Osteocyte (in vitro differentiated cells): ENCODE measurements at regions not wholly inside any gene's neighbourhood (a gene's known extent, or its start where the extent isn't known, plus 50 kb on each side); places are given as distances from the start of the nearest gene placed in this dataset.
A peak's percentile ranks its signal among the peaks of the same experiment; 100 is the strongest.

Experiments used
- DNase-seq: peaks from one replicate; pipeline ENCODE4 v3.0.0; 2021; ENCODE audit warnings: mixed read lengths; ENCODE audit not compliant: unreplicated experiment; ENCODE audit errors: extremely low spot score
- H3K27ac Mint-ChIP-seq: one replicate; pipeline ENCODE4 v1.8.0; 2021; ENCODE audit warnings: mild to moderate bottlenecking, mixed read lengths; ENCODE audit not compliant: unreplicated experiment
- H3K27me3 Mint-ChIP-seq: one replicate; pipeline ENCODE4 v1.8.0; 2021; ENCODE audit warnings: mixed read lengths; ENCODE audit not compliant: unreplicated experiment
- H3K36me3 Mint-ChIP-seq: one replicate; pipeline ENCODE4 v1.8.0; 2021; ENCODE audit warnings: mixed read lengths; ENCODE audit not compliant: unreplicated experiment
- H3K4me1 Mint-ChIP-seq: one replicate; pipeline ENCODE4 v1.8.0; 2021; ENCODE audit warnings: mixed read lengths; ENCODE audit not compliant: unreplicated experiment
- H3K4me3 Mint-ChIP-seq: one replicate; pipeline ENCODE4 v1.8.0; 2021; ENCODE audit warnings: mild to moderate bottlenecking, moderate library complexity, mixed read lengths; ENCODE audit not compliant: unreplicated experiment
- H3K9me3 Mint-ChIP-seq: one replicate; pipeline ENCODE4 v1.8.0; 2021; ENCODE audit warnings: mixed read lengths; ENCODE audit not compliant: unreplicated experiment
- CTCF ChIP-seq: fragments of 200-600 bp; sonication (generic); IDR thresholded peaks from 2 replicates; pipeline ENCODE4 v1.5.0; 2021; ENCODE audit warnings: antibody characterized with exemption, mild to moderate bottlenecking, moderate library complexity

DNA sequence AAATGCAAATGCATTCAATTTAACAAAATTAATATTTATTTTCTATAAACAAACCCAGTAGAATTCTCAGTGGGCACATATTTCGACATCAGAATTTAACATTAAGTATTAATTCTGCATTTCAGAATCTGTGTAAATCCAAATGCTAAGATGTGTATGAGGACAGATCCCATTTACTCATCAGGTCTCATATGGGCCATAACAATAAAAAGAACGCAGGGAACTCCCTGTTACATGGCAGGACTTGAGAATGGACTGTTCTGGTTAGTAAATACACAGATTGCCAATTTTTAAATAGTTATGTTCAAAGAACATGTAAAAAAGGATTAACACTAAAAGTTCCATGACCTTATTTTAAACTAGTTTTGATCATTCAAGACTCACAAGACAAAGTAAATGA lies 104.0 kb downstream of the SLC30A10 start:
- no peak for TF ChIP-seq CTCF
- no peak for DNase-seq
- Mint-ChIP-seq H3K27ac (no peak overlapping the region), H3K36me3 (no peaks in the 10 kb centered on the region), H3K4me3 (no peak overlapping the region), H3K9me3 (no peaks in the 10 kb centered on the region), H3K27me3 (peaks cover 31% of the 10 kb centered on the region), H3K4me1 (no peaks in the 10 kb centered on the region)

DNA sequence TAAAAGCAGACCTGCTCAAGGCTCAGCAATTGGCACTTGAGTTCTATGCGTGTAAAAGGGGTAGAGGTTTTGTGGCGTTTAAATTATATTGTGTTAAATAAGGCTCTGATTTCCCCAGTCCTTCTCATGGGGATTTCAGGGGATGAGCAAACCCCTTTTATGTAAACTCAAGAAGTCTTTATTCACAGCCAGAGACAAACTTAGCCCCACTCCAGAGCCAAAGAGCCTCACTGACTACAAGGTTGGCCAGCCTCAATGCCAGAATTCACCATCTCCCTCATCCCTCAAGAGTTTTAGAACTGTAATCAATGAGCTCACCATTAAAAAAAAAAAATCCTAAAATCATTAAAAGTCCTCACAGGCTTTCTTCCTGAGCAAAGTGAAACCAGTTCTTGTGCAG lies 107.8 kb downstream of the SLC30A10 start:
- H3K9me3 Mint-ChIP-seq, result no peaks in the 10 kb centered on the region
- no peaks in the 10 kb centered on the region for H3K4me1 Mint-ChIP-seq
- H3K27ac Mint-ChIP-seq, result no peak overlapping the region
- TF ChIP-seq CTCF, result no peak
- H3K4me3 Mint-ChIP-seq, result no peak overlapping the region
- DNase-seq, result no peak
- H3K27me3 Mint-ChIP-seq, result peaks cover 31% of the 10 kb centered on the region
- H3K36me3 Mint-ChIP-seq, result no peaks in the 10 kb centered on the region

DNA sequence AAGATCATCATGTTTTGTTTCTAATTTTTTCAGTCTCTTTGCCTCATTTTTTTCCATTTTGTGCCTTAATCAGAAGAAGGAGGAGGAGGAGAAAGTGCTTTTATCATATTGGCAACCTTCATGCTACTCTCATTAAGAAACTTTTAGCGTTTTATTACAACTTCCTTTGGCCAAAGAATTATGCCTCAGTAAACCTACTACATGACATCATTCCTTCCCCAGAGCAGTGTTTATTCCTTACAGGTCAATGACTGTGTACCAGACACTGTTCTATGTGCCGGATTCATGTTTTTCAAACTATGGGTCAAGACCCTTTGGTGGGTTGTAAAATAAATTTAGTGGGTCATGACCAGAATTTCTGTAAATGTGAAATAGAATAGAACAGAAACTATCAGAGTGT lies 110.4 kb downstream of the SLC30A10 start:
- Mint-ChIP-seq H3K27me3 (peaks cover 47% of the 10 kb centered on the region), H3K4me3 (no peak overlapping the region)

DNA sequence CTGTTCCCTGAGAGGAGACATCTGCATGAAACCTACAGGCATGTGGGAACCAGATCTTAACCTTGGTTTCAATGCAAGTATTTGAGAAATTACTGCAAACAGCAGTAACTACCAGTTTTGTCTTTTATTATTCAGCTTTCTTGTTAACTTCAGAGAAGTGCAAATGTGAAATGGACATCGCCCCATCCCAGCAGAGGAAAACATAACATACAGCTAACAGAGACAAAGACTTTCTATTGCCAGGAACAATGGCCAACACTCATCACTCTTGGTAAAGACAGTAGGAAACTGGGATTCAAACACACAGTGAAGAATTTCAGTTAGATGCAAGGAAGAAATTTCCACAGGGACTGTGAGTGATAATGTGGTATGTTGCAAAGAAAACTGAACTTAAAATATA lies 115.1 kb downstream of the SLC30A10 start:
- DNase-seq, result no peak
- no peaks in the 10 kb centered on the region for H3K9me3 Mint-ChIP-seq
- H3K4me3 Mint-ChIP-seq, result no peak overlapping the region
- no peaks in the 10 kb centered on the region for H3K4me1 Mint-ChIP-seq
- TF ChIP-seq CTCF, result no peak
- no peak overlapping the region for H3K27ac Mint-ChIP-seq
- peaks cover 56% of the 10 kb centered on the region for H3K27me3 Mint-ChIP-seq
- no peaks in the 10 kb centered on the region for H3K36me3 Mint-ChIP-seq

More for the DNA sequence above, 110.4 kb downstream of the SLC30A10 start:
- no peak overlapping the region for H3K27ac Mint-ChIP-seq
- H3K9me3 Mint-ChIP-seq, result no peaks in the 10 kb centered on the region
- DNase-seq, result no peak
- no peaks in the 10 kb centered on the region for H3K4me1 Mint-ChIP-seq
- no peak for TF ChIP-seq CTCF
- no peaks in the 10 kb centered on the region for H3K36me3 Mint-ChIP-seq

DNA sequence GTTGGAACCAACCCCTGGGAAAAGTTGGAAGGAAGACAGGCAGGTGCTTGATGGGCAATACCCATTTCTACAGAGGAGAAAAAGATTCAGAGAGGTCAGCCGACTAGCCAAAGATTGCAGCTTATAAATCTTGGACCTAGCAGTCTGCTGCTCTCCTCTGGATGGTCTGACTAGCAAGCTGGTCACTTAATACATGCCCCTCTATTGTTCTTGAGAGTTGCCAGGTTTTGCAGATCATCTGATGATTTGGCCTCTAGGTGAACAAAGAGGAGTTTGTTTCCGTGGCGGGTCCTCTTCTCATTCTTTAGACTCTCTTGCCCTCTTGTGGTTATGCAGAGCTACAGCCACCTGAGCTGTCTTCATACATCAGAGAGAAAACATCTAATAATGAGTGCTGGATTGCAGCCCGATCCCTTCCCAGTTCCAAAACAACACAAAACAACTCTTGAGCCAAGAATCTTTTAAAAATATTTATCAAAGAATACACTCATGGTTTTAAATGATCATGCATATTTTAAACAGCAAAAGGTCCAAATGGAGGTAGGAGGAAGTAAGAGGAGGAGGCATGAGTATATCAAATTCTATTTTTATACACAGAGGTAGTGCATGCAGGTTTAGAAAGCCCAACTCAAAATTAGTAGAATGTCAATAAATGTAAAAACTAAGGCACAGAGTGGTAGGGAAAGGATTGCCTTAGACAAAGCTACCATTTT lies 115.7 kb downstream of the SLC30A10 start:
- H3K36me3 Mint-ChIP-seq, result no peaks in the 10 kb centered on the region
- peaks cover 53% of the 10 kb centered on the region for H3K27me3 Mint-ChIP-seq
- peak; percentile 87 for TF ChIP-seq CTCF
- no peaks in the 10 kb centered on the region for H3K9me3 Mint-ChIP-seq
- no peak overlapping the region for H3K4me3 Mint-ChIP-seq
- DNase-seq, result no peak
- no peak overlapping the region for H3K27ac Mint-ChIP-seq
- H3K4me1 Mint-ChIP-seq, result no peaks in the 10 kb centered on the region
